HG03066 (cell line): ENCODE measurements at regions not wholly inside any gene's neighbourhood (a gene's known extent, or its start where the extent isn't known, plus 50 kb on each side); places are given as distances from the start of the nearest gene placed in this dataset.

Experiments used
- ATAC-seq: cut with Tn5 transposase; IDR thresholded peaks from one replicate; pipeline ENCODE4 v1.9.1; 2021; ENCODE audit warnings: low read depth; ENCODE audit not compliant: unreplicated experiment

DNA sequence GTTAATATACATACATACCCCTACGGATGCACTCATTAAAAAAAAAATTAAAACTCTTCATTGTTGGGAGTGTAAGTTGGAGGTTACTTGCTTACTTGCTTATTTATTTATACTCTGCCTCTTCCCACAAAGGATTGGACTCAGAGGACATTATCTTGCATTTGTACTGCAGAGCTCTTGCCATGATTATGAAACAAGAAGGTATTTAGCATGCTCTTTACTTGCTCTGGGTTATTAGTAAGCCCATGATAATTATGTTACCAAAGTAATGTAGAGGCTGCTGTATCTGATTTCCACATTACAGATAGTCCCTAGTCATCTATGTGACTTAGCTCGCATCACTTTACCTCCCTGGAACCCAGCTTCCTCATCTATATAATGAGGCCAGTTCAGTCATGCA, 355.1 kb upstream of the PTBP2 start:
- ATAC-seq = no peak

DNA sequence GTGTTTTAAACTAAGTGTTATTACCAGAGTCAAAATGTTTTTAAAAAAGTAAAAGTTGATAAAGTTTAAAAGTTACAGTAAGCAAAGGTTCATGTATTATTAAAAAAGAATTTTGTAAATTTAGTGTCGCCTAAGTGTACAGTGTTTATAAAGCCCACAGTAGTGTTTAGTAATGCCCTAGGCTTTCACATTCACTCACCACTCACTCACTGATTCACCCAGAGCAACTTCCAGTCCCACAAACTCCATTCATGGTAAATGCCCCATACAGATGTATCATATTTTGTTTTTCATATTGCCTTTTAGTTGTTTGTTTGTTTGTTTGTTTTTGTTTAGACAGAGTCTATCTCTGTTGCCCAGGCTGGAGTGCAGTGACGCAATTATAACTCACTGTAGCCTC, 353.8 kb upstream of the PTBP2 start:
- no peak for ATAC-seq

DNA sequence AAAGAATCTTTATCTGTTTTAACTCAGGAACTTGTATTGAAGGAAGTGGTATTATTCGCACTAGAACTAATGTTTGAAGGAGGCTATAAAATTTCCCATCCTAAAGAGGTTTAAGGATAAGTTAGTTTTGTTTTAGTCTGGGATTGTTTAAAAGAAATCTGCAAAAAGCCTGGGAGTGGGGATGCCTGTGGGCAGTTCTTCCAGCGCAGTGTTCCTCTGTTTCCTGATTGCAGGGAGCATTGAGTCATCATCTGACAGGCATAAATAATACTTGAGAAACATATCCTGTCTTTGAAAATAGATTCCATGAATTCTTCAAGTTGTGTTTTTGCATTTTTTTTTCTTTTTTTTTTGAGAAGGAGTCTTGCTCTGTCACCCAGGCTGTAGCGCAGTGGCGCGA, 350.8 kb upstream of the PTBP2 start:
- no peak for ATAC-seq

DNA sequence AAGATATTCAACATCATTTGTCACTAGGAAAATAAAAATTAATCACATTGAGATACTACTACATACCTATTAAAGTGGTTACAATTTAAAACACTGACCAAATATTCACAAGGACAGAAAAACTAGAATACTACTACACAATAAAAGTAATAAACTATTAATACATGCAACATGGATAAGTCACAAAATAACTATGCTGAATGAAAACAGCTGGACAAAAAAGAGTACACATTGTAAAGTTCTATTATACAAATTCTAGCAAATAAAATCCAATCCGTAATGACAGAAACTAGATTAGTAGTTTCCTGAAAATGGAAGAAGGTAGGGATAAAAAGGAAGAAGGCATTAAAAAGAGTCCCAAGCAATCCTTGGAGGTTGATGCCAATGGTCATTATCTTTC, 348.7 kb upstream of the PTBP2 start:
- no peak for ATAC-seq

DNA sequence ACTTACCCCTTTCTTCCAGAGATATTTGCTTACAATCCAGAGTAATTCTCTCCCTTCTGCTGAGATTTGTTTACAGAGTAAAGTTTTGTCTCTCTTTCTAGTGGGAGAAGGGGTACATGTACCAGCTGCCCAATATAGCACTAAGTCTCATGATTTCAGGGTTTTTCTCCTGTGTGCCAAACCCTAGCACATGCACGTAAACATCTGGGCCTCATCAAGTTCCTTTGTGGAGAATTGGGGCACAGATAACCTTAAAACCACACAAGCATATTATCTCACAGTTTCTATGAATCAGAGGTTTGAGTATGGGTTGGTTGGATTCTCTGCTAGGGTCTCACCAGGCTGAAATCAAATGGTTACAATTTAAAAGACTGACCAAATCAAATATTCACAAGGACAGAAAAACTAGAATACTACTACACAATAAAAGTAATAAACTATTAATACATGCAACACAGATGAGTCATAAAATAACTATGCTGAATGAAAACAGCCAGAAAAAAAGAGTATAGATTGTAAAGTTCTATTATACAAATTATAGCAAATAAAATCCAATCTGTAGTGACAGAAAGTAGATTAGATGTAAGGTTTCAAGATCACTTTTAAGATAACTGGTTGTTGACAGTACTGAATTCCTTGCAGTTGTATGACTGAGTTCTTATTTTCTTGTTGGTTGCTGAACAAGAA, 347.4 kb upstream of the PTBP2 start:
- no peak for ATAC-seq

DNA sequence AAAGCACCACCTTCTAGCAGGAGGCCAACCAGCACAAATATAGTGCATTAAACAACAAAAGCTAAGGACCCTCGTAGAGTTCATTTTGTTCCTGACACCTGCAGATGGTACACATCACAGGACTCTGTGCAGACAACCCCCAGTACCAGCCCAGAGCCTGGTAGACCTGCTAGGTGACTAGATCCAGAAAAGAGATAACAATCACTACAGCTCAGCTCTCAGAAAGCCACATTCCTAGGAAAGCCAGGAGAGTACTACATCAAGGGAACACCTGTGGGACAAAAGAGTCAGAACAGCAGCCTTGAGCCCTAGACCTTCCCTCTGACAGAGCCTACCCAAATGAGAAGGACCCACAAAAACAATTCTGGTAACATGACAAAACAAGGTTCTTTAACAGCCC, 344.7 kb upstream of the PTBP2 start:
- no peak for ATAC-seq

DNA sequence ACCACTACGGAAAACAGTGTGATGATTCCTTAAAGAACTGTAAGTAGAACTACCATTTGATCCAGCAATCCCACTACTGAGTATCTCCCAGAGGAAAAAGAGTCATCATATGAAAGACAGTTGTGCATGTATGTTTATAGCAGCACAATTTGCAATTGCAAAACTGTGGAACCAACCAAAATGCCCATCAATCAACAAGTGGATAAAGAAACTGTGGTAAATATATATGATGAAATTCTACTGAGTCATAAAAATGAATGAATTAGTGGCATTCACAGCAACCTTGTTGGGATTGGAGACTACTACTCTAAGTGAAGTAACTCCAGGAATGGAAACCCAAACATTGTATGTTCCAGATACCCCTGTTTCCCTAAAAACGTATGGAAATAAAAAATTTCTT, 337.0 kb upstream of the PTBP2 start:
- no peak for ATAC-seq

DNA sequence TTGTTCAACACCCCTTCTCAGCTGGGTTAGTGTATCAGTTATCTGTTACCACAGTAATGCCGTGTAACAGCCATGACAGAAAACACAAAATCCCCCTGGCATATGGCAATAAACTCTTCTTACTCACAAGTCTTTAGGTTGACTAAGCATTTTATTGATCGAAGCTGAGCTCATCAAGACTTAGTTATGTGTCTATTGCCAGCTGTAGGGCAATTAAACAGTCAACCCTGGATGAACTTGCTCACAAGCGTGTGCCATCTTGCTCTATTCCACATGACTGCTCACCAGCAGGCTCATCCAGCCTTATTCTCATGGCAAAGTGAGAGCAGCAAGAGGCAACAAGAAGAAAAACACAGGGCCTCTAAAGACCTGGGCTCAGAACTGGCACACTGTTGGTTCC, 333.8 kb upstream of the PTBP2 start:
- no peak for ATAC-seq

DNA sequence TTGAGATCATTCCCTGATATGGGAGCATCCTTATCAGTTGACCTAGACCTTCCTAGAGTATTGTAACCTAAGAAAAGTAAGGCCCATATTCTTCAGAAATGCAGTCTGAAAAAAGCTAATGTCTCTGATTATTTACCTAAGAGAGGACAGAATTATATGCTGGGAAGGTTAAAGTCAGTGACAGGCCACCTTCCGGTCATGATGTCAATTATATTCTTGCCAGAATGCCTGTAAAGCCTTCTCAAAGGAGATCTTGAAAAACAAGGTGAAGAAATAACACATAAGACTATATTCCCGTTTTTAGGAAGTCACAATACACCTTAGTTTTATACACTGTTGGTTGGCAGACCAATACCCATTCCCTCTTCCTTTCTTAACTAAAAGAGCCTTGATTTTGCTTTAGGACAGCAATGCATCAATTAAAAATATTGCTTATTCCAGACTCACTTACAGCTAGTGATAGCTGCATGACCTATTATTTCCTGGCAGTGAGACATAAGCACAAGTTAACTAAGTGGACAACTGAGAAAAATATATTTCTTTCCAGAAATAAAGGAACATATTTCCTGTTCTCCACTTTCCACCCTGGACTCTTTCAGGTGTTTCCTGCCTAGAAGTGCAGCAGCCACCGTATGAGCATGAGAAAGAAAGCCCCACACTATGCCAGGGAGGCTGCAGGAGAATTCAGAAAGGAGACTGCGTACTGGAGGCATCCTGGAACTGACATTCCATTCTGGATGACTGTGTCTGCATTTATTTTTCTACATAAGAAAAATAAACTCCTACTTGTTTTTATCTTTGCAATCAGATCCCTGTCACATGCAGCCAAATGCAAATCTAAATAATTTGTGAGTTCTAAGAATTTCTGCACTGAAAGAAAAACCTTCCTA, 332.9 kb upstream of the PTBP2 start:
- no peak for ATAC-seq

DNA sequence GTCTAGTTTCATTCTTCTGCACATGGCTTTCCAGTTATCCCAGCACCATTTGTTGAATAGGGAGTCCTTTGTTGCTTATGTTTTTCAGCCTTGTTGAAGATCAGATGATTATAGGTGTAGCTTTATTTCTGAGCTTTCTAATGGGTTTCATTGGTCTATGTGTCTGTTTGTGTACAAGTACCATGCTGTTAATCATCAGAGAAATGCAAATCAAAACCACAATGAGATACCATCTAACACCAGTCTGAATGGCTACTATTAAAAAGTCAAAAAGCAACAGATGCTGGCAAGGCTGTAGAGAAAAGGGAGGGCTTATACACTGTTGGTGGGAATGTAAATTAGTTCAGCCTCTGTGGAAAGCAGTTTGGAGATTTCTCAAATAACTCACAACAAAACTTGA, 321.5 kb upstream of the PTBP2 start:
- ATAC-seq = no peak

DNA sequence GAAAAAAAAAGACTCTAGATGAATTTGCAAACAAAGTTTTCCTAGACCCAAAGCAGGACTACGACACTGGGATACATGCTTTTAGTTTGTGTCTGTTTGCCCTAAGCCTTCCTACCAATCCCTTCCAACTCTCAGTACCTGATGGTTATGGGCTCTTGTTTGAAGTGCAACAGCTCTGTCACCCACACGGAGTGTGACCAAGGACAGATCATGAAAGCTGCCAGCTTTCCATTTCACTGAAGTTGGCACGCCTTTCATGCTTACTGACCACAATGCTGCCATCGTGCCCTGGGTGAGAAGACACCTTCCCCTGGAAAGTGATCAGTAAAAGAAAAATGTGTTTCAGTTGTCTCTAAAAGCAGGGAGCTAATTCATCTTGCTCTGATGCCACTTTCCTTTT, 312.5 kb upstream of the PTBP2 start:
- no peak for ATAC-seq

DNA sequence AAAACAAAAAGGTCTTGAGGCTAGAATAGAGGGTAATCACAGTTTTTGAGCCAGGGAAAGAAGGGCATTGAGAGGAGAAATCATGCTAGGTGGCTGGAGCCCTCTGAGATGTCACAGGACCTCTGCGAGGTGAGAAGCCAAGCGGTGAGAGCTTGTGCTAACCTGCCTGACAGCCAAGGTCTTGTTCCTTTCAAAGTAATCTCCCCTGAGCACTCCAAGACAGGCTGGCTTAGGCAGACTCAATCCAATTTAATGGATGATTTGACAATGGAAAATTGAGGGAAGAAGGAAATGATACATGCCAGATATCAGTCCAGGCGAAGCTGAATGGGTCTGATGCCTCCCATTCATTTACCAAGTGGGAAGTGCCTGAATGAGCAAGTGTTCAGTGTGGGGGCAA, 311.9 kb upstream of the PTBP2 start:
- ATAC-seq = no peak

DNA sequence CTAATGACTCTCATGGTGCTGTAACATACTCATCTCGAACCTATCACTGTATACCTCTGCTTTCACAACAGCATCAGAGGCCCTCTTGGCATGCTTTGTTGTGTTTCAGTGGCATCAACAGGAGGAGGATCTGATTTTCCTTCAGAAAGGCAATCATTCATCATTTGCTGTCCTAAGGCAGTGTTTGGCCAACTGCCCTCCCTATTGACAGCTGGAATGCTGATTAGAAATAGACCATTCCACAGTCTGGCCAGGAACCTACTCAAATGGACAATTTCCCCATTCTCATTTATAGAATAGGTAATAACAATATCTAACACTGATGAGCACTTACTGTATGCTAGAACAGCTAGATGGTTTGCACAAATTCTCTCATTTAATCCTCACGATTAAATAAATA, 310.6 kb upstream of the PTBP2 start:
- no peak for ATAC-seq

DNA sequence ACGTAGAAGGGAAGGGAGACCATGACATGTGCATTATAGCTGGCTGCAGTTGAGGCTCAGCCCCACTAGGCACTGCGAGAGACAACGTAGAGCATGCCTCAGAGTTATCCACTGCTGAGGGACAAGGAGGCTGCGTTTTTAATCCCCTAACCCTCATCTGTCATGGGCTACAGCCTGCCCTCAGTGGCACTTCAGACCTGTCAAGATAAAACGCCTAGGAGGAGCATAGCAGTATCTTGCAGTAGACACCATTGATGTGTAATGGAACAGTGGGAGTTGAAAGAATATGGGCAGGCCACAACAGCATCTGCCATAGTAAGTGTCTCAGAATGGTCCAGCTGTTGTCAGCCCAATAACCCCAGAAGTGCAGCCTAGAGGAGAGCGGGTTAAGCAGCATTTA, 307.0 kb upstream of the PTBP2 start:
- ATAC-seq = no peak

DNA sequence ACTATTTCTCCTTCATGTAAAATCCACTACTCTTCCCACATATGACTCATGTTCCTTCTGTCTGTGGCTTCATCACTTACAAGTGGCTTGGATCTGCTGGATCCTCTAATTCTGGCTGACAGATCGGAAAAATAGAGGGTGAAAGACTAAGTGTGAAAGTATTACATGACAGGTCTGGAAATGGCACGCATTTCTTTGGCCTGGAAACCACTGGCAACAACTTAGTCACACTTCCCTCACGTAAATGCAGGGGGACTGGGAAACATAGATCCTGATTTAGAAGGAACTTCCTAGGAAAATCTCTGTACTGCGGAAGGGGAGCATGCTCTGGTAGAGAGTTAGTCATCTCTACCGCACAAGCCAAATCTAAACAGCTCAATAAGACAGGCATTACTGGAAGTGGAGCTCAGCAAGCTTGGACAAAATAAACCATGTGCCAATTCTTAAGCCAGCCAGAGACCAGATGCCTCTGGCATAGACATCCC, 305.4 kb upstream of the PTBP2 start:
- no peak for ATAC-seq

DNA sequence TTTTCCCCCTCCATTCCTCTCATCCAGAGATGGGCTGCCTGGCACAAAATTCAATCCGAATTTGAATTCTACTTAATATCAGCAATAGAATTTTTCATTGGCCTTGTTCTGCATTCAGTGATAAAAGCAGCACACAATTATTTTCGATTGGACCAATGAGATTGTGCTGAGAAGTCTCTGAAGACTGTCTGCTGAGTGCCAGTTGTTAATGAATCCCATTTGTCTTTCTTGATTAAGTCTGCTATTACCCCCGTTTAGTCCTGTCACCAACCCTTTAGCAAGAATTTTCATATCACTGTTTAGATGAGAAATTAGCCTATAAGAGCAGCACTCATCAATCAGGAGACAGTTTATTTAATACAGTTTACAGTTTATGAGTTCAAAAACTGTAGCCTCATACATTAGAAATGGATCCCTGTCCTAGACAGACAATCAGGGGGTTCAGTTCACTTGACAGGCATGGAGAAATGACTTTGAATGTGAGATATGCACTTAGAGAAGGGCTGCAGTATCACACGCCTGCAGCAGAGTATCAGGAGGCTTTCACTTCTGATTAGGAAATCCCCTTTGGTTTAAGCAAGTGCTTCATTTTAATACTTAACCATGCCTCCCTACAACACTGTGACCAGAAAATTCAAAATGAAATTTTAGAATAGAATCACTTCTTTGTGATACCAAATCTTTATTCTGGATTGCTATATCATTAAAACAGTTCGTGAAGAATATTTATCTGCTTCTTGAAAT, 304.7 kb upstream of the PTBP2 start:
- ATAC-seq = peak; percentile 84

DNA sequence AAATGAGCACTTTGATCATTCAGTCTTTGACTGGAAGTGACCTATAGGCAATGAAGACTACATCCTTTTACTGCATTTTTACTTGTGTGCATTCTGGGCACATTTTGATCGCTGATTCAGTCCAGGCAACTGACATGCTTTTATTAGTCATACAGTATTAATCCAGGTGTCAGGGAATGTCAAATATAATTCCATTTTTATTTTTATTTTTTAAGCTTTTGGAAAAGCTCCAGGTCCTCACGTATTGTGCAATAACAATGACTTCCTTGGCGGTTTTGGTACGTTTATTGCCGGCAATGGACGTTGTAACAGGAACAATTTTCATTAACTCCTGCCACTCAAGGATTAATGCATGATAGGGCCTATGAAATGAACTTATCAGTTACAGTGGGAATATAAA, 302.6 kb upstream of the PTBP2 start:
- no peak for ATAC-seq

DNA sequence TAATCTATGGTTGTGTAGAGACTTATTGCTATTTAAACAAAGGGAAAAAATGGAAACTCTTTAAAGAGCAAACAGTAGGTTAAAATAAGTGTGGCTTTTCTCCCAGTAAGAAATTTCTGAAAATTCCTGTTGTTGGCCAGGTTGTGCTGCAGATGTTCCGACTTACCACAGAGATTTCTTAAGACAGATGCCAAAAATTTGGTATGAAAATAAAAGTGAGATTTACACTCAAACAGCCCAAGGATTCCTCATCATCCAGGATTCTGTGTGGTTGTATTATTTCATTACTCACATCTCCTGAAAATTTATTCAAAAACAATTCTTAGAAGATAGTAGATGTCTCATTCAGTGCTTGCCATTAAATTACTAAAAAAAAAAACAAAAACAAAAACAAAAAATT, 296.7 kb upstream of the PTBP2 start:
- no peak for ATAC-seq

DNA sequence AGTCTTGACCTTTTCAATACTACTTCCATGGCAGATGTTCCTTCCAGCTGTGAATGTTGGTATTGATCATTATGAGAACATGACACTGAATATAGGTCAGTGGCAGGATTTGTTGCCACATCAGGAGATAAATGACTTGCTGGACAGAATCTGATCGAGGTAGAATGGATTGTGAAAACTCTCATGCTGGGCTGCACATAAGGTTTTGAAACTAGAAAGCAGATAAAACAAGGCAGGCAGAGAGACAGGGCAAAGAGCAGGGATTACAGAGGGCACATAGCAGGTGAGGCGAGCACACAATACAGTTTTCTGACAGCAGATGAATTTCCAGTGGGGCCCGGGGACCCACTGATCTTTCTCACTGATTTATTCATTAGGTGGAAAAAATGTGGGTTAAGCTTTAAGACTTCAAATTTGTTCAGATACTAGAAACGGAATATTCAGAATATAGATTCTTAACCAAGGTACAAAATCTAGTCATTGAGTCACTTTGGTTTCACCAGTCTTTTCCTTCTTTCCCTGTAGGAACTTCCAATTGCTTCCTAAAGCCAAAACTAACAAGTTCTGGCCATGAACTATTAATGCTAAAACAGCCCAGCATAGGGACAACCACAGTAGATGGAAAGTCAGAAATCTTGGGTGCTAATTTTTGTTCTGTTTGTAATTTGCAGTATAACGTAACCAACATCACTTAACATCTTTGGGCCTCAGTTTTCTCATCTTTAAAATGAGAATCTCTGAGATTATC, 296.0 kb upstream of the PTBP2 start:
- no peak for ATAC-seq

DNA sequence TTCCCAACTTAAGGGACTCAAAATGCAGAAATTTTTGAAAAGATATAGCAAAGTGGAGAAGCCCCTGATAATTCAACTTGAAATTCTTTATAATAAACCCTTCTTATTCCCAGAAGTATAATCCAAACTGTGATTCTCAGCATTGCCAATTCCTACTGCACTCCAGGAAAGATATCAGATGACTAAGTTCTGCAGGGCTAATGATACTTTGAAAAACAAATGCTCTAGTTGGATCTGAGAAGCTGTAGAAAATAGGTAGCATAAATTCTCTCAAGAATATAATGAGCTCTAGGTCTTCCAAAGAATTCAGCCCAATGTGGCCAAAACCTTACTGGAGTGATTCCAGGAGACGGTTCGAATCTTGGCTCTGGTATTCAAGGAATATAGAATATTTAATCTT, 294.0 kb upstream of the PTBP2 start:
- no peak for ATAC-seq

DNA sequence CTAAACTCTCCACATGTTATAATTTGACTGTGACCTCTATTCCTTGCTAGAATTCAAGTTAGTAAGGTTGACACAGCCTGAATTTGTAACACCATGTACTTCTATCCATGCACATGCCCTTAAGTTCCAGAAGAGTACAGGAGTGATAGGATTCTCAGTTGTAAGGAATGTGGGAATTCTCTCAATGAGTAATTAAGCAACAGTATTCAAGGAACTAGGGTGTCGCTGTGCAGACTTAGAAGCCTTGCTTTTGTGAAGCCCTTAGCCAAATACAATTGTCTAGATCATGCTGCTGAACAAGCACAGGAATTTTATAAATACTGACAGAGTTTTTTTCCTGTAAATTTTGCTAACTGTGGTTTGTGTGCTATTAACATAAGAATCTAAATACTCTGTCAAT, 276.3 kb upstream of the PTBP2 start:
- ATAC-seq = no peak
